CD4-positive, alpha-beta T cell treated with Interleukin-2 at 100 ng/mL for 4 hours (primary cell): ENCODE measurements at regions not wholly inside any gene's neighbourhood (a gene's known extent, or its start where the extent isn't known, plus 50 kb on each side); places are given as distances from the start of the nearest gene placed in this dataset.
"Not testable (repeated sequence)": the region's sequence is repeated elsewhere in the genome, so short reads cannot be mapped to it uniquely, and the experiment has no call there.

Experiments used
- DNase-seq: peaks from one replicate; pipeline ENCODE4 v3.0.0-alpha.2; 2020; ENCODE audit warnings: low spot score

DNA sequence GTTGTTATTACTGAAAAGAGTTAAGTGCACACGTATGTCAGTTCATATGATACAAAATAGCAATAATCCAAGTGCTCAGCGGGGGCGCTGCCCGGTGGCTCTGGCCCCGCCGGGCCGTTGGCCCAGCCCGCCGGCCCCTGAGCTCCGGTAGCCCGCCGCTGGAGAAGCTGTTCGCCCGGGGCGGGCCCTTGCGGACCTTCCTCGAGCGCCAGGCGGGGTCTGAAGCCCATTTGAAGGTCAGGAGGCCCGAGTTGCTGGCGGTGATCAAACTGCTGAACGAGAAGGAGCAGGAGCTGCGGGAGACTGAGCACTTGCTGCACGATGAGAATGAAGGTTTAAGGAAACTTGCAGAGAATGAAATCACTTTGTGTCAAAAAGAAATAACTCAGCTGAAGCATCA lies 599.0 kb downstream of the TRIML1 start:
- DNase-seq, result not testable (repeated sequence)

DNA sequence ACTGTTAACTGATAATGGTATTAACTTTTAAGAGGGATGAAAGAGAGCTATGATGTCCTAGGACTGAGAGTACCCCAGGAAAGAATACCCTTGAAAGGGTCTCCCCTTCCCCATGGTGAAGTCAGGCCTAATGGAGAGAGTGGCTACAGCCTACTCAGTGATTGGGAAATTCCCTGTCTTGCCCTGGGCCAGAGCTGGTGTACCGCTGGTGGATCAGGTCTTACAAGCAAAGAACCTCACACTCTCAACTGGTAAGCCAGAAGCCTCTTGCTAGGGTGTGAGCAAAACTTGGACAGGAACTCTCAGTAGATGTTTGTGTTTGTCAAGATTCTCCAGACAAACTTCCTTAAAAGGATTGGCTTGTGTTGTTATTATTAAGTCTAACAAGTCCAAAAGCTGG lies 600.9 kb downstream of the TRIML1 start:
- DNase-seq, result not testable (repeated sequence)

DNA sequence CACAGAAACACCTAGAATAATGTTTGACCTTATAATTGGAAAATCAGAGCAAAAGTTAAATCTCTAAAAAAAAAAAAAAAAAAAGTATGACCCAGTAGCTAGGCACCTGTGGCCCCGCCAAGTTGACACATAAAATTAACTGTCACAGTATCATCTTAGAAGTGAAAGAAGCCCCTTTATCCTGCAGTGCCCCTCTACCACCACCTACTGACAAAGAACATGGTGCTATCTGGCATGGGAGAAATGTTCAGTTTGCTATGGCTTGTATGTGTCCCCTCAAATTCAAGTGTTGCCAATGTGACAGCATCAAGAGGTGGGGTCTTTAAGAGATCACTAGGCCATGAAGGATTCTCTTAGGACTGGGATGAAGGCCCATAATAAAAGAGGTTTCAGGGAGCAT lies 601.5 kb downstream of the TRIML1 start:
- DNase-seq, result not testable (repeated sequence)

DNA sequence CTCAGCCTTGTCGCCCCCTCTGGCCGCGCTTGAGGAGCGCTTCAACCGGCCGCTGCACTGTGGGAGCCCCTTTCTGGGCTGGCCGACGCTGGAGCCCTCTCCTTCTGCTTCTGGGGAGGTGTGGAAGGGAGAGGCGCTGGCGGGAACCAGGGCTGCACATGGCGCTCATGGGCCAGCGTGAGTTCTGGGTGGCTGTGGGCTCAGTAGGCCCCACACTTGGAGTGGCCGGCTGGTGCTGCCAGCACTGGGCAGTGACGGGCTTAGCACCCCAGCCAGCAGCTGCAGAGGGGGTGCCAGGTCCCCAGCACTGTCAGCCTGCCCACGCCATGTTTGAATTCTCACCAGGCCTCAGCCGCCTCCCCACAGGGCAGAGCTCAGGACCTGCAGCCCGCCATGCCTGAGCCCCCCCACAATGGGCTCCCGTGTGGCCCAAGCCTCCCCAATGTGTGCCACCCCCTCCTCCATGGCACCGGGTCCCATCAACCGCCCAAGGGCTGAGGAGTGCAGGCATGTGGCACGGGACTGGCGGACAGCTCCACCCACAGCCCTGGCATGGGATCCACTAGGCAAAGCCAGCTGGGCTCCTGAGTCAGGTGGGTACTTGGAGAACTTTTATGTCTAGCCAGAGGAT lies 615.2 kb downstream of the TRIML1 start:
- no peak for DNase-seq

DNA sequence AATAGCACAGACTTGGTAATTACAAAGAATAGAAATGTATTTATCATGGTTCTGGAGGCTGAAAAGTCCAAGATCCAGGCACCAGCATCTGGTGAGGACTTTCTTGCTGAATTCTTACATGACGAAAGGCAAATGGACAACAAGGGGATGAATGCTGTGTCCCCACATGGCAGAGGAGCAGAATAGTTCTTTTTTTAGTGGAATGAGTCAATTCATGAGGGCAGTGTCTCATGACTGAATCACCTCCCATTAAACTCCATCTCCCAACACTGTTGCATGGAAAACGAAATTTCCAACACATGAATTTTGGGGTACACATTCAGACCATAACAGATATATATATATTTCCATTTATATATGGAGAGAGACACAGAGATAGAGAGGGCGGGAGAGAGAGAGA lies 628.3 kb downstream of the TRIML1 start:
- no peak for DNase-seq

DNA sequence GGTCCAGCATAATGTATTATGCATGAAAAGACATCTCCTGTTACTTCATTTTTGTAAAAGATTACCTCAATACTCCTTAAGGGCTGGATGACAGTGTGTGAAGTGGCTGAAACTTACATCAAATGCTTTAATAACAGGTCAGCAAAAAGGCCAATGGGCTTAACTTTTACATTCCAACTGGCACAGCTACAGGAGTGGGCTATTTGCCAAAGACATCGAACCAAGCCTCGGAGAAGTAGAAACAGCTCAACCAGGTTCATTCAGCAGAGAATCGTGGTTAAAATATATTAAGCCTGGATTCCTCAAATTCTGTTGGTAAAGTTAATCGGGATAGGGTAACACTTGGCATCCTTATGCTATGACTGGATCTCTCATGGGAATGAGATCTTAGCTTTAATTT lies 639.7 kb downstream of the TRIML1 start:
- DNase-seq, result no peak

DNA sequence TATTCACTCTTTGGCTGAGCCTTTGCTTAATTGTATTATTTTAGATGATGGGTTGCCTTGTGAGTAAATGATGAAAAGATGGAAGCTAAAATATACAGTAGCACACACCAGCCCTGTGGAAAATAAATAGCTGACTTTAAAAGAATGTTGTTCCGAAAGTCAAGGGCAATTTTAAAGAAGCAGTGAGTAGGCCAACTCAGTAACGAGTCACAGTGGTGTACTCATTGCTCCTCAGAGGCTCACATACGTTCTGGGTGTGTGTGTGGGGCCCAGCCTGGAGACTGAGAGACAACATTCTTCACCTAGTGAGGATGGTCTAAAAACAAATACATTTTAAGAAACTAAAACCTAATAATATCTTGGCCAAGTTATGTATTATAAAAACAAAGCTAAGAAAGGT lies 640.3 kb downstream of the TRIML1 start:
- DNase-seq, result no peak

DNA sequence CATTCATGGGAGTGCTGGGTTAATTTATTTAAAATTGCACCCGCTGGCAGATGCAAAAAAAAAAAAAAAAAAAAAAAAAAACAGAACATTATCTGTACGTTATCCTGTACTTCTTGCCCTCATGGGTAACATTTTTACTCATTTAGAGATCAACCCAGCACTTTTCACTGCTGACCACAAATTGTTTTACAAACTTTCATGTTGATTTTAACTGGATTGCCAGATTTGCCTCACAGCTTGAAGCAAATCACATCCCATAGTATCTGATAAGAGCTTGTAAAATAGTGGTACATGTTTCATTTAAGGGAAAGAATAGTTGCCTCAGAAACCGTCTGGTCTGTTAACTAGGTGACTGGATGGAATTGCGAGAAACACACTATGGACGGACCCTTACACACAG lies 640.8 kb downstream of the TRIML1 start:
- no peak for DNase-seq

DNA sequence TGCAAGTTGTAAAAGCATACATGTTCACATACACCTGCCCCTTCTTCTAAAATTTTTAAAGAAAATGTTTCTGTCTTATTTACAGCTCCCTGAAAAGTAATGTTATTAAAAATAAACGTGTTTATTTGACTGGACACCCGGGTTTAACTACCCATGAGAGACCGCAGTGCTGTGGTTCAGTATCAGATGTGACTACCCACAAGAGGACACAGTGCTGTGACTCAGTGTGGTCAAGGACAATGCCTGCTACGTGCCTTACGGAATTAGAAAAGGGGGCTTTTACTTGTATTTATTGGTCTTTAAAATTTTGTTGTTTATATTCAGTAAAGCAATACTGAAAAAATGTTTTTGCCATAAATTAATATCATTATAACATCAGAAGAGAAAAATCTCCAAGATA lies 641.4 kb downstream of the TRIML1 start:
- DNase-seq, result no peak

DNA sequence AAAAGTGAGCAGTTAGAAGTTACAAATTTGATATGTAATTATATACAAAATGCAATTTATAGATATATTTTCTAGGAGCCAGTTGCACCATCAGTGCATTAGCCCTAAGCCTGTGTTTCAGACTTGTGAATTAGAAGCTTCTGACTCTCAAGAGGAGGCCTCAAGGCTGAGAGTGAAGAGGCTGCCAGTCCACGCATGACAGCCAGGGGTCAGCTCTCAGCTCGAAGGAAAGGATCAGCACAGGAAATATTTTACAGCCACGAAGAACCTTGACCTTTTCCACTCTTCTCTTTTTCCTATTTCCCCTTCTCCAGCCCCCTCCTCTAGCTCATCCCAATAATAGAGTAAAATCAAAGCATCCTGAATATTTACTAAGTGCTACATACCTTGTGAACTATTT lies 642.4 kb downstream of the TRIML1 start:
- no peak for DNase-seq

DNA sequence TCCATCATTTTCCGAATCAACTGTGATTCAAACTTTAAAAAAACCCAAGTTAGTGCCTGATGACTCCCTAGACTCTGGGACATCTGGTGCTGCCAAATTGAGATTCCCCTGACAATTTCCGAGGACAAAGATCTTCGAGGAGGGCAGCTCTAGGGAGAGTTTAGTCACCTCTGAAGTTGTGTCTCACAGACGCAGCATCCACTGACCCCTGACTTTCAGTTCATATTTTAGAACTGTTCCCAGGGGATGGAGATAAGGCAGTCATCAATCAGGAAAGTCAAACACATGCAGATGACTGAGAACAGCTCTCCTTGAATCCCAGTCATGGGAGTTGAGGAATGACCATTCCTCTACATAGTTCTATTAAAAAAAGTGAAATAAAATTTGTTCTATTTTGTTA lies 643.9 kb downstream of the TRIML1 start:
- DNase-seq, result no peak

DNA sequence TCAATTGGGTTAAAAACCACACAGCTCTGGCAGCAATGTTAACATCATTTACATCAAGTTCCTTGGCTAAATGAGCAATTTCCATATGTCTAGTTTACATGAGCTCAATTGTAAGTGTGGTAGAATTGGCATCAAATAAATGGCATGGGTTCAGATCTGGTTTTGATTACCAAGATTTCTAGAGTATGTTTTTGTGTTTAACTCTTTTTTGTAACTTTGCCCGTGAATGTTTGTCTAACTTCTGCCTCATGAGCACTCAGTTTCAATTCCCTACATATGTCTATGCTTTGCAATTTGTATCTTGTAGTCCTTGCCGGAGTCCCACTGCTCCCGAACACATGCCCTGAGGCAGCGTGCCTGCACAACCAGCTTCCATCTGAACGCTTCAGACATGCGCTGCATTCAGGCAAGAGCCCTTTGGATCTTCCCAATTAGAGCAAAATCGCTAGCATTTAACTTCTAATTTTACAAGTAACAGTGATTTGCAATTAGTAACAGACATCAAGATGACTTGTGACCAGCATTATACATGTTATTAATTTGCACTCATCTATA lies 644.4 kb downstream of the TRIML1 start:
- DNase-seq, result no peak

DNA sequence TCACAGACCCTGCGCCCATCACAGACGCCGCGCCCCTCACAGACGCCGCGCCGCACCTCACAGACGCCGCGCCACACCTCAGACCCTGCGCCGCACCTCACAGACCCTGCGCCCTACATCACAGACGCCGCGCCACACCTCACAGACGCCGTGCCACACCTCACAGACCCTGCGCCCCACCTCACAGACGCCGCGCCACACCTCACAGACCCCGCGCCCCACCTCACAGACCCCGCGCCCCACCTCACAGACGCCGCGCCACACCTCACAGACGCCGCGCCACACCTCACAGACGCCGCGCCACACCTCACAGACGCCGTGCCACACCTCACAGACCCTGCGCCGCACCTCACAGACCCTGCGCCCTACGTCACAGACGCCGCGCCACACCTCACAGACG lies 657.4 kb downstream of the TRIML1 start:
- DNase-seq, result not testable (repeated sequence)

DNA sequence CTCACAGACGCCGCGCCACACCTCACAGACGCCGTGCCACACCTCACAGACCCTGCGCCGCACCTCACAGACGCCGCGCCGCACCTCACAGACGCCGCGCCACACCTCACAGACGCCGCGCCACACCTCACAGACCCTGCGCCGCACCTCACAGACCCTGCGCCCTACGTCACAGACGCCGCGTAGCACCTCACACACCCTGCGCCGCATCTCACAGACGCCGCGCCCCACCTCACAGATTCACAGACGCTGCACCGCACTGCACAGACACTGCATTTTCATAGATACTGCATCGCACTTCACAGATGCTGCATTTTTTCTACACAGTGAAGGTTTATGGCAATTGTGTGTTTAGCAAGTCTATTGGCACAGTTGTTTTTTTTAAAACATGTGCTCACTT lies 657.8 kb downstream of the TRIML1 start:
- DNase-seq, result not testable (repeated sequence)

DNA sequence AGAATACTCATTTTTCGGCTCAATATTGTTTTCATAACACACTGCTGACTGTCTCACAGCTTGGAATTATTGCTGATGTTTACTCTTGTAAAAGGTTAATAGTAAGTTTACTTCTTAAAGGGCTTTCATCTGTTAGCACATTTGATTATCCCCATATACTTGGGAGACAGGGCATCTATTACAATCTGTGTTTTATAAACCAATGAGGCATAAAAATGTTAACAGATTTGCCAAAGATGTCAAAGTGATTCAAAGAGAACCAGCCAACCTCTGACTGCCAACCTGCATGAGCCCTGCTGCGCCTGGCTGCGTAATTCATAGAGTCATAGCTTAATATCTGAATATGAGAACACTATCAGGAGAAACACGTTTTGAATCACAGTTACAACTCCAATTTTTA lies 665.6 kb downstream of the TRIML1 start:
- no peak for DNase-seq

DNA sequence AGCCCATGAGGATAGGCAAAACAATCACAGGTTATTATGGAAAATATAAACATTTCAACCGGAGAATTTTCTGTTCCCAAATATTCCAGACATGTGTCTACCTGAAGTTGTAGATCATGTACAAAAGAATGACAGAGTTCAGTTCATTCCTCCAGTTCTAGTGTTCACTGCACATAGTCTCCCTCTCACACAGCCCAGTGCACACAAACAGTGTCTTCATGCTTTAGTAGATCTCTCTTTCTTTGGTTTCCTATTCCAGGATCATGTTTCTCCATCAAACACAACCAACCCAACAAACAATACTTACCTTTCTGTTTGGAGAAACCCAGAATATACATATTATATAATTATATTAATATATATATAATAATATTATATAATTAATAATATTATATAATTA lies 671.9 kb downstream of the TRIML1 start:
- DNase-seq, result no peak

DNA sequence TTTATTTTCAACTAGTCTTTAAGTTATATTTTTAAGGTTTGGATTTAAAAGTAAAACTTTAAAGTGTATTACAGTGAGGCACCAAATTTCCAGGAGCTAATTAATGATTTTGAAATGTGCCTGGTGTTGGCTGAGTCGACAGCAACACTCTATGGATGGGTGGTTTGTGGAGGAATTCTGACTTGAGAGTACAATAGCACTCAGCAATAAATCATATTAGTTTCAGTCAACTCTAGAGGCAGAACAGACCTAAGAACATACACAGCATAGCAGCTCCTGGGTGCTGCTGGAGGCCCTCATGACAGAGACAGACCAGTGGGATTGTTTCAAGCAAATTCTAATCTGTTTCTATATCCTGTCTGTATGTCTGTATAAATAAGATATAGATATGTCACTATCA lies 673.4 kb downstream of the TRIML1 start:
- DNase-seq, result no peak

DNA sequence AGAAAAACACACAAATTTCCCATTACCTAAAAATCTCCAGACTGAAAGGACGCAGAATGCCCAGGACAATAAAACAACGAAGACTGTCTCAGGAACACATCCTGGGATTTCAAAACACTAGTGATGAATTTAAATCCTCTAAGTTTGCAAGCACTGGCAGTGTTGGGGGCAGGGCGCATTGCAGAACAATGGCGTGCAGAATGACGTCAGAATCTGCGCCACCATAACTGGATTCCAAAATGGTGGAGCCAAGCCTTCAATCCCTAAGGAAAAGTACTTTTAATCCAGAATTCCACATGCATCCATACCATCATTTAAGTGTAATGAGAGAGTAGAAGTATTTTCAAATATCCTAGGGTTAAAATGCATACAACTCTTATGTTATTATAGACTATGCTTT lies 679.1 kb downstream of the TRIML1 start:
- DNase-seq, result no peak

DNA sequence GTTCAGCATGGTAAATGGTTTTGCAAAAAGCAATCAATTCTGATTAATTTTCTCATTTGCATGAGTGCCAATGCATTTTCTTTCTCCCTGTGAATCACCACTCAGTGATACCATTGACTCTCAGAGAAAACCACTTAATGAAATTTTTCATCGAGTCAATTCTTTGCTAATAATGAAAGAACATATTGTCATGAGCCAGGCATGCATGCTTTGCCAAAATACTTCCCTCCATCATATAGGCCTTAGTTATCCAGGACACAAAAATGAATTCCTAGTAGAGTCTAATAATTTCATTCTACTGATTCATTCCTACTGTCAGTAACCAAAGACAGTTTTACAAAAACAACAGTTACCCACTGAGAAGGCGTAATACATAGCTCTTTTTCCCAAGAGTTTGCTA lies 680.0 kb downstream of the TRIML1 start:
- DNase-seq, result no peak

DNA sequence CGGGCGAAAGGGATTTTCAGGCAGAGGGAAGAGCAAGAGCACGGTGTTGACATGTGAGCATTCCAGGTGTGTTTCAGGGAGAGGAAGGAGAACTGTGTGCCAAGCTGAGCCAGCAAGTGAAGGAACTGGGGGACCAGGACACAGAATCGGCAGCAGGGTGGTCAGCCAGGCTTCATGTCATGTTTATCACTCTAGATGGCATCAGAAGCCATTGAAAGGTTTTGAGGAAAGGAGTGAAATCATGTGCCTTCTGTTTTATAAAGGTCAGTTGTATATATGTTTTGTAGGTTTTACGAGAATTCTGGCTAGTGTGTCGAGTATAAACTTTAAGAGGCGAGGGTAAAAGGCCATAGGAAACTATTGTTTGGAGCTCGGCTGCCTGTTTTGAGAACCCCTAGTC lies 682.3 kb downstream of the TRIML1 start:
- no peak for DNase-seq

DNA sequence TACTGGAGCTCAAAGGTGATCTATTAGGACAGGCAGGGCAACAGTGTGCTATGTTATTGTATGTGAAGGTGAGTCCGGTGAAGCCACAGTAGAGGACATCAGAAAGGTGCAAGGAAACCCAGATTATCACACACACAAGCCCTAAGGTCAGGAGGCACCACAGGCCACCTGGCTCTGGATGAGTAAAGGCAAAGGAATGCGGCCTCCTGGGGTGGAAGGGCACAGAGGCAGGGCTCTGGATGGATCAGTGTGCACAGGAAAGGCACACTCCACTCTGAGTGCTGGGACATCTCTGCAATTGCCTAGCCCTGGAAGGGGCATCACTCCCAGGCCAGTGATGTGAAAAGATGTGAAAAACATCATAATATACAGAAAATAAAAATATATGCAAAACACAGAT lies 683.5 kb downstream of the TRIML1 start:
- DNase-seq, result no peak

DNA sequence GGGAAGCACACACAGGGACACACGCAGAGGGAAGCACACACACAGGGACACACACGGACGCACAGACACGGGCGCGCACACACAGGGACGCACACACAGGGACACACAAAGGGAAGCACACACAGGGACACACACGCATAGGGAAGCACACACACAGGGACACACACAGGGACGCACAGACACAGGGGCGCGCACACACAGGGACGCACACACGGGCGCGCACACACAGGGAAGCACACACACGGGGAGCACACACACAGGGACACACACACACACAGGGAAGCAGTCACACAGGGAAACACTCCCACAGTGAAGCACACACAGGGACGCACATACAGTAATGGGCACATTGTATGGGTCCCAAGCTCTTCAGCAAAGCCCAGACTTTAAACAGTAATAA lies 685.3 kb downstream of the TRIML1 start:
- DNase-seq, result no peak

DNA sequence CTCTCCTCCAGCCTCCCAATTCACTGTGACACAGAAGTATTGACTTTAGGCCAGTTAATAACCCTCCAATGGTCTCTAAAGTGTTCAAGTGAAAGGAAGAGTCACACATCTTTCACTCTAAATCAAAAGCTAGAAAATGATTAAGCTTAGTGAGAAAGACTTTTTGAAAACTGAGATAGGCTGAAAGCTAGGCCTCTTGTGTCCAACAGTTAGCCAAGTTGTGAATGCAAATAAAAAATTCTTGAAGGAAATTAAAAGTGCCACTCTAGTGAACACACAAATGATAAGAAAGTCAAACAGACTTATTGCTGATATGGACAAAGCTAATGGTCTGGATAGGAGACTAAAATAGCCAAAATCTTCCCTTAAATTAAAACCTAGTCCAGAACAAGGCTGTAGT lies 687.2 kb downstream of the TRIML1 start:
- no peak for DNase-seq

DNA sequence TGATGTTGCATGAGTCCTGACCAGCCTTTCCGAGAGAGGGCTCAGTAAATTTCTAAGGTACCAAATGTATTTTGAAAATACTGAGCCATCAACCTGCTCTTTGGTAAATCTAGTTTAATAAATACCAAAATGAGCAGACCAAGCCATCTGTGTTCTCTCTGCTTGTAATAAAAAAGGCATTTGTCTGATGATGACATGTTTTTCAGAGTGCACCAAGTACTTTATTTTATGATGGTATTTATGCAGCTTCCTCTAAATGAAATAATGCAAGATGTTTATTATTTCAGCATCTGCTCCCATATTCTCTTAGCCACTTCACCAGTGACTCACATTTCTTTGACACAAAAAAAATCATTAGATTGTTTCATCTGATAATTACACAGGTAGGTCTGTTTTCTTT lies 700.5 kb downstream of the TRIML1 start:
- DNase-seq, result no peak

DNA sequence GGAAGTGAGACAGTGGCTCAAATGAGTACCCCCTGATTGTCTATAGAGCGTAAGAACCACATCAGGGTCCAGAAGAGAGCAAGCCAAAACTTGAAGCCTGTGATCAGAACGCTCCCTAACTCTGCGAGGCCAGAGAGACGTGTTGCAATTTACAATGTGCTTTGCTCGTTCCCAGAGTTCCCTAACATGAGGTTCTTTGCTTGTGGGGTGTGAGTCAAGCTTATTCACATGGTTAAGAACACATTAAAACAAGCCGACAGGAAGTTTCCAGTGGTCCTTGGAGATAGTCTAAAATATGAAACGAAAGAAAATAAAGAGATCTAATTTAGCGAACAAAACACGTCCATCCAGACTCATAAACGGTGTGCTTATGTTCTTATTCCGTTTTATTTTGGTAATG lies 702.3 kb downstream of the TRIML1 start:
- no peak for DNase-seq
